ENCODE measurements at regions not wholly inside any gene's neighbourhood (a gene's known extent, or its start where the extent isn't known, plus 50 kb on each side); places are given as distances from the start of the nearest gene placed in this dataset.

GRCh38 chr14:85123755-85124154 is 406.2 kb upstream of the FLRT2 start:
- TF ChIP-seq CTCF (IDR thresholded peaks at IDR 0.05): no peak
- TF ChIP-seq EP300 (IDR thresholded peaks at IDR 0.05; ENCODE audit: low read depth): no peak

Data from transverse colon (tissue), 3 donors.